Endometrial microvascular endothelial cells (primary cell): ENCODE measurements at regions not wholly inside any gene's neighbourhood (a gene's known extent, or its start where the extent isn't known, plus 50 kb on each side); places are given as distances from the start of the nearest gene placed in this dataset.

Source experiments
- in situ Hi-C: cut with HindIII; loops from 2 replicates; pipeline ENCODE4 v1.10.0; 2017; ENCODE audit warnings: low sequenced_read_pairs, low pct_unique_long_range_greater_than_20kb; ENCODE audit errors: inconsistent ontology term

DNA sequence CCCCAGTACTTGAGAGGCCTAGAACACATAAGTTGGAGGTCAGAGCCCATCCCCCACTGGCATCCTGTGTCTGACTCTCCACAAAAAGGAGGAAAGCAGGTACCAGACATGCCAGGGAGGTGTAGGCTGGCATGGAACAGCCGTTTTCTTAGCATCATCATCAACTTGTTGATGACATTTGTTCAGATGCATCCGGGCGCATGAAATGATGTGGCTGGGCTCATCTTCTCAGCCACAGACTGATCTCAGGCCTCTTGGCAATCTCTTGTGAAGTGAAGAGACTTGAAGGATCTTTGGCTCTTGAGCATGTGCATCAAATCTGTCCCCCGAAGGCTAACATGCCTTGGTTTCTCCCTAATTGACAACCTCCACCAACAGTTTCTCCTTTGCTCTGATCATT, 243.3 kb downstream of the TSN start:
- in situ Hi-C loops, result no loop called here

DNA sequence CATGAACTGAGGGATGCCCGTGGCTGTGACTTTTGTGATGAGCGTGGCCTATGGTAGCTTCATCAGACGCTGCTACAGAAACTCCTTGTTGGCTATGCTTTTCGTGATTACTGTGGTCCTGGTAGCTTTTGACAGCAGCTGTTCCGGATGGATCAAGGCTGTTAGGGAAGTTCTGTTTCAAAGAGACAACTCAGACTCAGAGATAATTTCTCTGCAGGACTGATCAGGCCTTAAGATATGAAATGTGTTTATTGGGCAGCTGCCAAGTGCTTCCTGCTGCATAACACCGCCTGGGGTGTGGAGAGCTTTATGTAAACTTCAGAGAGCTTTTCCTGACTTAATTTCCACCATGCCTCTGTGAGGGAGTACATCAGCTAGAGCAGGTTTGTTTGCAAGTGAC, 243.8 kb downstream of the TSN start:
- in situ Hi-C loops, result no loop called here

- in situ Hi-C loops, result no loop called here
Observed at GRCh38 chr2:122000556-122001340, 245.3 kb downstream of the TSN start.

DNA sequence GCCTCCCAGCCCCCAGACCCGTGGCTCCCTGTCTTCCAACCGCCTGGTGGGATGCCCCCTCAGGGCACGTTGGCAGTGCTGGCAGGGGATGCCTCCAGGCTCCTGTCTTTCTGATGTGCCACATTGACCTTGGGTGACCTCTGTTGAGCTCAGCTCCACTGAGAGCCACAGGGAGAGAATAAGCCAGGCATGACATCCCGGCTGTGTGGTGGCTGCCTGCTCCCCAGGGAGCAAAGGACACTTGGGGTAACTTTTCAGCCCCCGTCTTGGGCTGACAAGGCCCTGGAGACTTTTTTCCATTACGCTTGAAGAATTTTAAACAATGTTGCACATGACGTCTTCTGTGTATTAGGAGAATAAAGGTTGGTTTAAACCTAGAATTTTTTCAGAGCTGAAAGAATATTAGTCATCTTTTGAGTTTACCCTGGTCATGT, 246.0 kb downstream of the TSN start:
- in situ Hi-C loops, result no loop called here

GRCh38 chr2:122003196-122003940, 247.9 kb downstream of the TSN start:
- in situ Hi-C loops, result no loop called here

- in situ Hi-C loops, result no loop called here
Observed at GRCh38 chr2:122007126-122007525, 251.7 kb downstream of the TSN start.

GRCh38 chr2:122007577-122007976, 252.1 kb downstream of the TSN start:
- in situ Hi-C loops, result no loop called here

DNA sequence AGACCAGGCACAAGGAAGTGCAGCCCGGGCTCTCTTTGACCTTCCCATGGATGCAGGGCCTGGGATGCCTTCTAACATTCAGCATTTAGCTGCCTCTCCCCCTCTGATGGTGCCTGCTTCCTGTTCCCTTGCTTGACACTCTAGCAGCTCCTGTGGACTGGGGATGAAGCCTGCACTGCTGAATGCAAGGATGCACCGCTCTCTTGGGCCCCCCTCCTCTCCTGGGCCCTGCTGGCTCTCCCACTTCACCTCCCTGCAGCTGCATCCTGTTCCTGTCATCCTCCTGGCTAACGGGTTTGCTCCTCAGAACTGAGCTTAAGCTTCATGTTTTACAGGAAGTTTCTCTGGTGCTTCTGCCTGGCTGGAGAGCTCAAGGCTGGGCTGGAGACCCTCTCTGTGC, 254.1 kb downstream of the TSN start:
- in situ Hi-C loops, result no loop called here

DNA sequence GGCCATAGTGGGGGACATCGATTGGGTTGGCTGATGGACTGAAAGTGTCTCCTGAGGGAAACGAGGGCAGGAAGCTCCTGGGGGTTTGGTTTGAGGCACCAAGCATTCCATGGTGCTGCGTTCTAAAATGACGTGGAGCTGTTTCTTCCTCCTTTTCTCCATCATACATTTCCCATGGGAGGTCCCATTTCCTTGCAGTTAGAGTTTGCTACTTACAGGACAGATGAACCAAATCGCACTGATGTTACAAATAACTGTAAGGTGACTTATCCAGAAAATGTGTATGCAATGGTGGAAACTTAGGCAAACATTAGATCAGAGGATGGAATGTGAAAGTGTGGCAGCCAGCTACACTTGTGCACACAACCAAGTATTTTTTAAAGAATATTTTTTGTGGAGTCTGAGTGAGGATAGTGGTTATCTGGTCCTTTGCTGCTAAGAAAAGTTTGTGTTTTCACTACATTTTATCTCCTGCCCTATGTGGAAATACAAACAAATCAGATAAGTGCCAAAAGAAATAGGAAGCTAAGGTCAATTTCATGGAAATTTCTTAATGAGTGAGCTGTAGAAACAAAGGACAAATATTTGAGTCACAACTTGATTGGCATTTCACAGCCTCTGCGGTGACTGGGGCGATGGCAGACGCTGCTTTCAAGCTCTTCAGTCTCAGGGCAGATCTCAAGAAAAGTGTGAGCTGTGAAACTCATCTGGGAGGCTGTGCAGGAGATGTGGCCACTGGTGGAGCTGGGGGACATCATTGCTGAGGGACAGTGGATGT, 256.2 kb downstream of the TSN start:
- in situ Hi-C loops, result no loop called here

DNA sequence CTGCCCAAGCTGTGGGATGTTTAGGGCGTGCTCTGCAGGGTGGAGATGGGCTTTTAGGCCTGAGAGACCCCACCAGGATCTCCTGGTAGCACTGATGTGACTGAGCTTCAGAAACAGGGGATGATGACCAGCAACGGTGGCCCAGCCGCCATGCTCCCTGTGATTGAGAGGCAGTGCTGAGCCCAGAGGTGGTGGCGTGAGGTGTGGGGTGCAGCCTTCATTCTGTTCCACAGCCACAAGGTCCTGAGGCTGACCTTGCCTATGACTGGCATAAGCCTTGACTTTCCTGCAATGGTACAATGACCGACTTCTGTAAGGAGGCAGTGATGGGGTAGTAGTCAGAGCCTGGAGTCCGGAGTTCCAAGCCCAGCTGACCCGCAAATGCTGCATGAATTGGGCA, 263.3 kb downstream of the TSN start:
- in situ Hi-C loops, result no loop called here

DNA sequence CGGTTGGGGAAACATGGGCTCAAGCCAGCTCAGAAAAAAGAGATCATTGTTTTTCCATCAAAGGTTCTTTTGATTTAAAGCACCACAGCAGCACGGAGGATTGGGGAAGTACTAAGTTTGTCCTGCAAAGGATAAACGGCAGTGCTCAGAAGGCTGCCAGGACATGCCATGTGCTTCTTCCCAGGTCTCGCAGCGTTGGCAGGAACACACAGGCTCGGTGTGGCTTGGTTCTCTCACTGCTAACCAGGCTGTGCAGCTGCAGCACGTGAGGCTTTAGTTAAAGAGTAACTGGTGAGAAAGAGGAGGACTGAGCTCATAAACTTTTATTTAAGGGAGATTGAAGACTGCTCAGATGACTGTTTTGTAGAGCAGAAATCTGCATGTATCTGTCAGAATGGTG, 264.3 kb downstream of the TSN start:
- in situ Hi-C loops, result no loop called here

- in situ Hi-C loops, result no loop called here
Observed at GRCh38 chr2:122020377-122020776, 264.9 kb downstream of the TSN start.

- in situ Hi-C loops, result no loop called here
Observed at GRCh38 chr2:122021941-122022340, 266.5 kb downstream of the TSN start.

DNA sequence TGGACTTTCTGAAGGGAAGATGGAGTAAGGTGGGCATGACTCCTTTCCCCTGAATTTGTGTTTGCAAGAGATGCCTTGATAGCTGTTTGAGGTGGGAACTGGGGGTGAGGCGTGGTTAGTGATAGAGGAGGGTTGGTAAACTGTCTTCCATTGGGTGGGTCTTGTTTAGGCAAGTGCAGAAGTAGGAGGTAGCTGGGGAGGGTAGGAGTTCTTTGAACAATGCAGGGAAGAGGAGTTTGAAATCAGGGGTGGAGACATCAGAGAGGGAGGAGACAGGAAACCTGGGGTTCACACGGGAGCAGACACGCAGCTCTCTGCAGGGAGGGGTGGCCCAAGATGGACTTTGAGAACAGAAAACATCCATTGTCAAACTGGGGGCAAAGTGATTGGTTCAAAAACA, 267.1 kb downstream of the TSN start:
- in situ Hi-C loops, result no loop called here

GRCh38 chr2:122023059-122023864, 267.8 kb downstream of the TSN start:
- in situ Hi-C loops, result no loop called here

- in situ Hi-C loops, result no loop called here
Observed at GRCh38 chr2:122027510-122028217, 272.2 kb downstream of the TSN start.

DNA sequence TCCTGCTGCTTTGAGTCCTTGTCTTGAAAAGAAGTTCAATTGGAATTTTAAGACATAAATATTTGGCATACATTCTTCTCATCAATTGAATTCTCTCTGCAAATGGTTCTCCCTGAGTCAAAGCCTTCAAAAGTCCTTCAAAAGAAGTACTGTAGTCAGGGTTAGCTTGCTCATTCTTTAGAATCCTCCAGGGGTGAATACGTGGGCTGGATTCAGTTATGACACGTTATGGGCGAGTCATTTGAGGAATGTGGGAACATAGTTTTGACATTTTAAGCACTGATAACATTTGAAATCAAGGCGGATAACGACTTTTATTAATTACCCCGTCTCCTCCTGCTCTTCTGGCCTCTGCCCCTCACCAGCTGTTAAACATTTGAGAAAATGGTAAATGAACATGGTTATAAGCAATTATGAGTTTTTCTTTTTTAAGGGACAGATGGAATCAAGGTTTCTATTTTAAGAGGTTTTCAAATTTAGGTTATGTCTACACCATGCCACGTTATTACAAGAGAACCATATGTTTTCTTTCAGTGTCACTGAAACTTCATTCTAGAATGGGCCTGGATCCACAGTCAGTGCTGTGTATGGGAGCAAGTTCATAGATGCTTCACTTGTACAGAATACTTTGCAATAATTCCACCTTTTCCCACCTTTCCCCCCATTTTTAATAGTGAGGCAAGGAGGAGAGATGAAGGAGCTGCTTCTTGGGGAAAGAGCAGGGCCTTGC, 273.1 kb downstream of the TSN start:
- in situ Hi-C loops, result no loop called here

- in situ Hi-C loops, result no loop called here
Observed at GRCh38 chr2:122029456-122029855, 274.0 kb downstream of the TSN start.
